ENCODE measurements at regions not wholly inside any gene's neighbourhood (a gene's known extent, or its start where the extent isn't known, plus 50 kb on each side); places are given as distances from the start of the nearest gene placed in this dataset.

- no TSS peak for BruUV-seq (replicated peaks)
- Histone ChIP-seq H3K9me2 (ENCODE audit: insufficient read depth) (no peaks in the 10 kb centered on the region), H3K9me3 (ENCODE audit: control insufficient read depth in 1 of 2, insufficient read depth in 1 of 2, low read depth in 1 of 2, low read length in 2 of 2) (no peaks in the 10 kb centered on the region), H3K27ac (ENCODE audit: low read depth, low read length) (no peak overlapping the region), H3K36me3 (ENCODE audit: control insufficient read depth in 1 of 2, insufficient read depth in 2 of 2, low read length in 2 of 2) (no peaks in the 10 kb centered on the region), H4K20me1 (ENCODE audit: insufficient read depth) (no peaks in the 10 kb centered on the region), H3K27me3 (ENCODE audit: insufficient read depth, low read length) (peaks cover 3% of the 10 kb centered on the region; the same call in 1 of the 2 replicates), H3K4me2 (ENCODE audit: low read length) (no peak overlapping the region), H3K79me2 (ENCODE audit: insufficient read depth, low read length) (no peaks in the 10 kb centered on the region), H2AFZ (ENCODE audit: low read depth, low read length, poor library complexity, severe bottlenecking) (no peak overlapping the region), H3K4me3 (replicated peaks in 1 of 2; ENCODE audit: low read depth in 1 of 2, low read length in 2 of 2) (no peak overlapping the region), H3K9ac (ENCODE audit: low read length) (no peak overlapping the region), H3K4me1 (ENCODE audit: control insufficient read depth in 1 of 2, insufficient read depth in 2 of 2, low read length in 2 of 2) (no peaks in the 10 kb centered on the region)
- ChIA-PET POLR2A (interaction anchor here (0.6 kb wide), 1 partner anchor 462 kb away, joined by 3 read pairs; no protein-coding TSS in a partner anchor), RAD21 (ENCODE audit: low non-redundant PET in 1 of 2, low total read pairs in 2 of 2, uncharacterized antibody in 2 of 2, unreplicated experiment in 2 of 2) (no interaction called here), CTCF (no interaction called here)
- TF ChIP-seq SIN3A (IDR thresholded peaks at IDR 0.05; ENCODE audit: low read depth) (no peak), POLR2A (IDR thresholded peaks at IDR 0.05; ENCODE audit: borderline replicate concordance, extremely low read depth, insufficient read depth, insufficient read length) (no peak), FOSL1 (IDR thresholded peaks at IDR 0.05; ENCODE audit: low read depth) (no peak), YY1 (IDR thresholded peaks at IDR 0.05; ENCODE audit: extremely low read depth, insufficient replicate concordance, low read depth, low read length) (no peak), EGR1 (IDR thresholded peaks at IDR 0.05; ENCODE audit: low read depth) (no peak), JUND (IDR thresholded peaks at IDR 0.05) (no peak), CBX3 (IDR thresholded peaks at IDR 0.05; ENCODE audit: low read depth) (no peak), POLR2AphosphoS5 (IDR thresholded peaks at IDR 0.05; ENCODE audit: low read depth, low read length) (no peak), EZH2phosphoT487 (IDR thresholded peaks at IDR 0.05; ENCODE audit: borderline replicate concordance) (no peak), ZBTB33 (IDR thresholded peaks at IDR 0.05; ENCODE audit: extremely low read depth, insufficient replicate concordance, low read length) (no peak)
- TF ChIP-seq, protein P1, sequence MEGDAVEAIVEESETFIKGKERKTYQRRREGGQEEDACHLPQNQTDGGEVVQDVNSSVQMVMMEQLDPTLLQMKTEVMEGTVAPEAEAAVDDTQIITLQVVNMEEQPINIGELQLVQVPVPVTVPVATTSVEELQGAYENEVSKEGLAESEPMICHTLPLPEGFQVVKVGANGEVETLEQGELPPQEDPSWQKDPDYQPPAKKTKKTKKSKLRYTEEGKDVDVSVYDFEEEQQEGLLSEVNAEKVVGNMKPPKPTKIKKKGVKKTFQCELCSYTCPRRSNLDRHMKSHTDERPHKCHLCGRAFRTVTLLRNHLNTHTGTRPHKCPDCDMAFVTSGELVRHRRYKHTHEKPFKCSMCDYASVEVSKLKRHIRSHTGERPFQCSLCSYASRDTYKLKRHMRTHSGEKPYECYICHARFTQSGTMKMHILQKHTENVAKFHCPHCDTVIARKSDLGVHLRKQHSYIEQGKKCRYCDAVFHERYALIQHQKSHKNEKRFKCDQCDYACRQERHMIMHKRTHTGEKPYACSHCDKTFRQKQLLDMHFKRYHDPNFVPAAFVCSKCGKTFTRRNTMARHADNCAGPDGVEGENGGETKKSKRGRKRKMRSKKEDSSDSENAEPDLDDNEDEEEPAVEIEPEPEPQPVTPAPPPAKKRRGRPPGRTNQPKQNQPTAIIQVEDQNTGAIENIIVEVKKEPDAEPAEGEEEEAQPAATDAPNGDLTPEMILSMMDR (IDR thresholded peaks at IDR 0.05 in 2 of 3, conservative IDR thresholded peaks at IDR 0.05 in 1 of 3; ENCODE audit: borderline replicate concordance in 1 of 3, insufficient read depth in 1 of 3, low read depth in 2 of 3, low read length in 2 of 3), result no peak
- TF ChIP-seq, protein P2, sequence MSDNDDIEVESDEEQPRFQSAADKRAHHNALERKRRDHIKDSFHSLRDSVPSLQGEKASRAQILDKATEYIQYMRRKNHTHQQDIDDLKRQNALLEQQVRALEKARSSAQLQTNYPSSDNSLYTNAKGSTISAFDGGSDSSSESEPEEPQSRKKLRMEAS (IDR thresholded peaks at IDR 0.05), result no peak
- TF ChIP-seq, protein P3, sequence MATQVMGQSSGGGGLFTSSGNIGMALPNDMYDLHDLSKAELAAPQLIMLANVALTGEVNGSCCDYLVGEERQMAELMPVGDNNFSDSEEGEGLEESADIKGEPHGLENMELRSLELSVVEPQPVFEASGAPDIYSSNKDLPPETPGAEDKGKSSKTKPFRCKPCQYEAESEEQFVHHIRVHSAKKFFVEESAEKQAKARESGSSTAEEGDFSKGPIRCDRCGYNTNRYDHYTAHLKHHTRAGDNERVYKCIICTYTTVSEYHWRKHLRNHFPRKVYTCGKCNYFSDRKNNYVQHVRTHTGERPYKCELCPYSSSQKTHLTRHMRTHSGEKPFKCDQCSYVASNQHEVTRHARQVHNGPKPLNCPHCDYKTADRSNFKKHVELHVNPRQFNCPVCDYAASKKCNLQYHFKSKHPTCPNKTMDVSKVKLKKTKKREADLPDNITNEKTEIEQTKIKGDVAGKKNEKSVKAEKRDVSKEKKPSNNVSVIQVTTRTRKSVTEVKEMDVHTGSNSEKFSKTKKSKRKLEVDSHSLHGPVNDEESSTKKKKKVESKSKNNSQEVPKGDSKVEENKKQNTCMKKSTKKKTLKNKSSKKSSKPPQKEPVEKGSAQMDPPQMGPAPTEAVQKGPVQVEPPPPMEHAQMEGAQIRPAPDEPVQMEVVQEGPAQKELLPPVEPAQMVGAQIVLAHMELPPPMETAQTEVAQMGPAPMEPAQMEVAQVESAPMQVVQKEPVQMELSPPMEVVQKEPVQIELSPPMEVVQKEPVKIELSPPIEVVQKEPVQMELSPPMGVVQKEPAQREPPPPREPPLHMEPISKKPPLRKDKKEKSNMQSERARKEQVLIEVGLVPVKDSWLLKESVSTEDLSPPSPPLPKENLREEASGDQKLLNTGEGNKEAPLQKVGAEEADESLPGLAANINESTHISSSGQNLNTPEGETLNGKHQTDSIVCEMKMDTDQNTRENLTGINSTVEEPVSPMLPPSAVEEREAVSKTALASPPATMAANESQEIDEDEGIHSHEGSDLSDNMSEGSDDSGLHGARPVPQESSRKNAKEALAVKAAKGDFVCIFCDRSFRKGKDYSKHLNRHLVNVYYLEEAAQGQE (IDR thresholded peaks at IDR 0.05; ENCODE audit: low read depth), result no peak
- DNase-seq (ENCODE audit: low read depth, low spot score), result no peak
- ATAC-seq, result no peak
- intact Hi-C loops (cut with micrococcal nuclease), result no loop called here
Observed at GRCh38 chr22:44599084-44599483, 101.1 kb upstream of the RTL6 start.
